Prostate gland (tissue), 2 donors: ENCODE measurements at regions not wholly inside any gene's neighbourhood (a gene's known extent, or its start where the extent isn't known, plus 50 kb on each side); places are given as distances from the start of the nearest gene placed in this dataset.
A peak's percentile ranks its signal among the peaks of the same experiment; 100 is the strongest.

Experiments used
- DNase-seq: peaks from one replicate; pipeline ENCODE4 v3.0.0-alpha.2; 2019; ENCODE audit warnings: low spot score
- H3K27ac ChIP-seq, 2 donors: fragments of 200-600 bp; sonication (generic); 2 replicates each; pipeline ENCODE4 v1.5.1; 2017 to 2019
- H3K27me3 ChIP-seq: fragments of 200-600 bp; sonication (generic); replicated peaks from 2 replicates; pipeline ENCODE4 v1.5.1; 2019; ENCODE audit not compliant: insufficient read depth
- H3K36me3 ChIP-seq, 2 donors: fragments of 200-600 bp; sonication (generic); 1 replicate in 1 of 2; 2 replicates in 1 of 2; pipeline versions ENCODE4 v1.5.1 to v1.8.1; 2017 to 2019
- H3K4me1 ChIP-seq: fragments of 200-600 bp; sonication (generic); replicated peaks from 2 replicates; pipeline ENCODE4 v1.5.1; 2019
- H3K4me3 ChIP-seq, 2 donors: fragments of 200-600 bp; sonication (generic); 2 replicates each; pipeline ENCODE4 v1.5.1; 2017 to 2019
- H3K9me3 ChIP-seq: fragments of 200-600 bp; sonication (generic); 2 replicates; pipeline ENCODE4 v1.5.1; 2017
- CTCF ChIP-seq, 4 experiments: fragments of 200-600 bp in 2 of 4; fragments of 450-650 bp in 2 of 4; sonication (generic) in 2 of 4; IDR thresholded peaks; 1 replicate in 3 of 4; 2 replicates in 1 of 4; pipeline ENCODE4 v1.5.1; 2016 to 2019; ENCODE audit warnings: antibody characterized with exemption in 4 of 4, mild to moderate bottlenecking in 2 of 4, moderate library complexity in 2 of 4
- POLR2A ChIP-seq: fragments of 450-650 bp; IDR thresholded peaks from one replicate; pipeline ENCODE4 v1.6.1; 2016; ENCODE audit warnings: antibody characterized with exemption, mild to moderate bottlenecking
- POLR2AphosphoS5 ChIP-seq: sonication (generic); formaldehyde crosslinking; IDR thresholded peaks from one replicate; pipeline ENCODE4 v1.6.1; 2017; ENCODE audit warnings: antibody characterized with exemption
- WGBS: methylation state at CpG from one replicate; pipeline ENCODE4 v1.1.5; 2018; 5-methylcytosine and 5-hydroxymethylcytosine counted together
- intact Hi-C: fragments of 100-400 bp; cut with DNase I; formaldehyde crosslinking; loops from one replicate; pipeline ENCODE4 v1.14.2; 2022

GRCh38 chr9:91085517-91086291, 276.0 kb downstream of the AUH start:
- H3K27ac ChIP-seq, result no peak overlapping the region
- H3K4me1 ChIP-seq, result no peaks in the 10 kb centered on the region
- no peaks in the 10 kb centered on the region for H3K27me3 ChIP-seq
- H3K4me3 ChIP-seq, result no peak overlapping the region
- H3K36me3 ChIP-seq, result no peaks in the 10 kb centered on the region
- 52% methylated on average over 2 of the region's 2 CpGs for WGBS
- TF ChIP-seq POLR2A (no peak), POLR2AphosphoS5 (no peak), CTCF (IDR thresholded peaks at IDR 0.05) (no peak)
- no peaks in the 10 kb centered on the region for H3K9me3 ChIP-seq
- DNase-seq, result no peak
- intact Hi-C loops, result no loop called here

GRCh38 chr9:91086657-91087461, 274.9 kb downstream of the AUH start:
- DNase-seq, result no peak
- Histone ChIP-seq H3K27ac (no peak overlapping the region), H3K36me3 (no peaks in the 10 kb centered on the region), H3K4me3 (no peak overlapping the region), H3K4me1 (no peaks in the 10 kb centered on the region), H3K9me3 (no peaks in the 10 kb centered on the region), H3K27me3 (no peaks in the 10 kb centered on the region)
- no peak for TF ChIP-seq CTCF (IDR thresholded peaks at IDR 0.05)
- TF ChIP-seq POLR2A, result no peak
- no peak for TF ChIP-seq POLR2AphosphoS5
- intact Hi-C loops, result no loop called here

- no peaks in the 10 kb centered on the region for H3K27me3 ChIP-seq
- no peak for DNase-seq
- no peaks in the 10 kb centered on the region for H3K9me3 ChIP-seq
- no peak overlapping the region for H3K27ac ChIP-seq
- intact Hi-C loops, result no loop called here
- H3K4me1 ChIP-seq, result no peaks in the 10 kb centered on the region
- no peak for TF ChIP-seq POLR2AphosphoS5
- no peak for TF ChIP-seq POLR2A
- TF ChIP-seq CTCF (IDR thresholded peaks at IDR 0.05), result no peak
- H3K4me3 ChIP-seq, result no peak overlapping the region
- H3K36me3 ChIP-seq, result no peaks in the 10 kb centered on the region
Observed at GRCh38 chr9:91087462-91087759, 274.3 kb downstream of the AUH start.

- TF ChIP-seq POLR2A (no peak), CTCF (IDR thresholded peaks at IDR 0.05) (peak in 3 of 4 experiments; percentile 18 to 44 (median 34))
- no peak overlapping the region for H3K27ac ChIP-seq
- H3K36me3 ChIP-seq, result no peaks in the 10 kb centered on the region
- intact Hi-C loops, result no loop called here
- 44% methylated on average over 6 of the region's 6 CpGs for WGBS
- H3K4me1 ChIP-seq, result no peaks in the 10 kb centered on the region
- H3K27me3 ChIP-seq, result no peaks in the 10 kb centered on the region
- no peaks in the 10 kb centered on the region for H3K9me3 ChIP-seq
- DNase-seq, result no peak
- no peak overlapping the region for H3K4me3 ChIP-seq
Observed at GRCh38 chr9:91089405-91090129, 272.2 kb downstream of the AUH start.
